HG03558 (cell line): ENCODE measurements at regions not wholly inside any gene's neighbourhood (a gene's known extent, or its start where the extent isn't known, plus 50 kb on each side); places are given as distances from the start of the nearest gene placed in this dataset.

Experiments used
- ATAC-seq: cut with Tn5 transposase; IDR thresholded peaks from one replicate; pipeline ENCODE4 v1.9.1; 2021; ENCODE audit warnings: moderate number of reproducible peaks; ENCODE audit not compliant: unreplicated experiment; ENCODE audit errors: extremely low read depth

DNA sequence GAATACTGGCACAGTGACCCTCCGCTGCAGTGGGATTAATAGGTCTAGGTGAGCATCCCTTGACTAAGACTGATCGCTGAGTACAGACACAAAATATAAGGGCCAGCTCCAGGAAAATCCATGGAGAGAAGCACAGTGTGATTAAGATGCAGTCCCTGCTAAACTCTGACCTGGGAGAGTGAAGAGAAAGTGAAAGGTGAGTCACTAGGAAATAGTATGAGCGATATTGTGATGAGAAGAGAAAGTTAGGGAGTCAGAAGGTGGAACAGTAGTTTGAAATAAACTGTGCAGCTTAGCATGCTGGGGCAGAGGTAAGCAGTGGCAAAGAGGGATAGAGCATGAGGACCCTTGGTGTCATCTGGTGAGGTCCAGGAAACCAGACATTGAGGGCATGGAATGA is 278.6 kb upstream of the MAP3K7 start:
- ATAC-seq = no peak

DNA sequence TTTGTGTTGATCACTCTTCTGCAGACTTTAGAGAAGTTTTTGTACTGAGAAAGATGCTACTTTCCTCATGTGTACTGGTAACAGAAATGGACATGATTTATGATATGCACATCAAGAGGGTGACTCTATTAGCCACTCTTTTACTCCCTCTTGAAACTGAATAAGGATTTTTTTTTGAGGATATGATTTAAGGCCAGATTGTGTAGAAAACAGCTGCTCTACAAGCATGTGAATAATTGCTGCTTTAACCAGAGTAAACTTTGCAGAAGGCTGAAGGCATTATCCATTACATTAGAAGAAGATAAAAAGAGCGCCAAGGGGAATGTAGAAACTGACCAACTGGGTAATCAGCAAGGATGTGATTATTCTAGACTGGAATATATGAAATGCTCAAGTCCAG is 276.2 kb upstream of the MAP3K7 start:
- ATAC-seq = no peak

DNA sequence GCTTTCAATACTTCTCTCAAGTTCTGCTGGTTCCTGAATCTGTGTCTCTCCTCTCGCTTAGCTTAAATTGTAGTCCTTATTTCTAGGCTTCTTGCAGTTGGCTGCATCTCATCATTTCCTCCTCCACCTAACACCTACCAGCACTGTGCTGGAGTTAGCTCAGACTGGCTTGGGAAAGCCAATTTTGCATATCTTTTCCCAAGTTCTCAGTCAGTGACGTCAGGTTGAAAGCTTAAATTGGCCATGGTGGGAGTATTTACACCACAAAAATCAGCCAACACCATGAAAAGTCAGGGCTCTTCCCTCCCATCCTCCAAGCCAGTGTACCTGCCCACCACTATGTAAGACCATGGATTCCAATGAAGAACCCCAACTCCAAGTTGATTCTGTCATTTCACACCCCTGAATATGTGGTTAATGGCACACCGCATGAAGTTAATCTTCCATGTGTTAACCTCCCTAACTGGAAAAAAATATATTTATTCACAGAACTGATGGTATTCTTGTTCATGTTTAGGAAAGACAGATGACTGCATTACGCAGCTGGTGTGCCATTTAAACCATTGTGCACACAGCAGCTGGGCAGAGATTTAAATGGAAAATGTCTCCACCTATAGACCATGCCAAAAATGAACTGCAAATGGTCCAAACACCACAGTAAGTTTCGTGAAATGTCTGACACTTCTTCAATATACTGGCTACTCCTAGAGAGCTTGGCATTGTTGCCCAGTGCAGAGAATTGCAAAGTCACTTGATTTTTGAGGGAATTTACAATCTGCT is 274.1 kb upstream of the MAP3K7 start:
- no peak for ATAC-seq

DNA sequence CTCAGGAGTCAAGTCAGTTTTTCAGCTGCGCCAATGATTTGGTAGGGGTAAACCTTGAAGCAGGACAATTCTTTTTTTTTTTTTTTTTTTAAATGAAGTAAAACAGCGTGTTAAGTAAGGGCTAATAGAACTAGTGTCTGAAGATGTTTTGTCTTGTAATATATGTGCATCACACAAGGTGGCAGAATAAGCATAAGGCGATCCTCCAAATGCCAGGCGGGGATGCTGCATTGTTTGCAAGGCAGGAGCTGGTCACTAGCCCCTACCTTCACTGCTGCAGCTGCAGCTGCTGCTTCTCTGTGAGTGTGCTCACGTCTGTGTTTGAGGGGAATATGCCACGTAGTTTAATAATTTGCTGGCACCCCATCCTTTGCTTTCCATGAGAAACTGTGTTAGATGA is 272.7 kb upstream of the MAP3K7 start:
- ATAC-seq = no peak

DNA sequence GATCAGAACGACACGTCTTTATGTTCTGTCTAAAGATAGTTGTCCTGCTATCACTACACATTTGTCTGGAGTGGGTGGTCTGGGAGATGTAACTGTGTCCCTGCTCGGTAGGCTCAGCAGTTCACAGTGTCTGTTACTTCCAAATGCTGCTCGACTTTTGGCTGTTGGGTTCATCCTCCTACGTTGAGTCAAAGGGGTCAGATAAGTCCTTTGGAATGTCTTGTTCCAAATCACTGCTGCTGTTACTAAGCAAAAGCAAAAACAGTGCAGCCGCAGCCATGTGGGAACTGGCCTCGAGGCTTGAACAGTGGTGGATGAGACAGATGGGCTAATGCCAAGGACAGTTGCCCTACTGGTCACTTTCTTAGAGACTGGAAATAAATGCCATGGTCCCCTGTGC is 272.2 kb upstream of the MAP3K7 start:
- ATAC-seq = no peak

- ATAC-seq = no peak
Measured at GRCh38 chr6:90849686-90850085, 262.8 kb upstream of the MAP3K7 start.

DNA sequence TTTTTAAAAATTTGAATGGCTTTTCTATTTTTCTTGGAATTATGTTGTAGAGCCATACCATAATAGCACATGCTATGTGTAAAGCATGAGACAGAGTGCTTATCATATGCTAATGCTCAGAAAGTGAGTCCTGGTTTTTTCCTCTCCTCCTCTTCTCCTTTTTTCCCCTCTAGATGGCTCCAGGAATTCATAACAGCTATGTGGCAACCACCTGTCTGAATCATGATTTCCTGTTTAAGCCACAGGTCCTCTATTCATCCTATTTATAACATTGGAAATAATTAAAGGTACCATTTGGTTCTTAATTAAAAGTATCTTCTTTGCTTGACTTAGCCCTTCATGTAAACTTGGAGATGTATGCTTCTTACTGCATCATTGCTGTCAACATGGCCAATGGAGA is 260.0 kb upstream of the MAP3K7 start:
- ATAC-seq = no peak

DNA sequence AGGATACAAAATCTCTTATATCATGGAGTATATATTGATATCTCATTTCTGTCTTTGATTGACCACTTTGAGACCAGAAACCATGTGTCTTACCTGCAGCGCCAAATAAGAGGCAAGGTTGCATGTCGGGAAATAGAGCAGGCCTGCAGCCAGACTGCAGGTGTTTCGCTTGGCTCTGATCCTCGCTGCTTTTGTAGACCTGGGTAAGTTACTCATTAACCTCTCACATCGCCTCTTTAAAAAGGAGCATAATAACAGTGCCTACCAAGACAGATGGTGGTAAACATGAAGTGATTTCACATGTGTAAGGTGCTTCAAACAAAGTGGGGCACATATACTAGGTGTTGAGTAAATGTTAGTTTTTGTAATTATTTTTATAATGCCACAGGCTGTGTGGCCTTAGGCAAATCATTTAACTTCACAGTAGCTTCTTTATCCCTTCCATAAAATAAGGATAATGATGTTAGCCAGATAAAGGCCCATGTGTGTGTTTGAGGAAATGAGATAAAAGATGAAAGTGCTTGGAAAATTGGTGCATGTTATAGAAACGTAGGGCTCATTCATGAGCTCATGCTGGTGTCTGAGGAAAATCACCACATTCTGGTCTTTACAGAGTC is 248.8 kb upstream of the MAP3K7 start:
- ATAC-seq = no peak

DNA sequence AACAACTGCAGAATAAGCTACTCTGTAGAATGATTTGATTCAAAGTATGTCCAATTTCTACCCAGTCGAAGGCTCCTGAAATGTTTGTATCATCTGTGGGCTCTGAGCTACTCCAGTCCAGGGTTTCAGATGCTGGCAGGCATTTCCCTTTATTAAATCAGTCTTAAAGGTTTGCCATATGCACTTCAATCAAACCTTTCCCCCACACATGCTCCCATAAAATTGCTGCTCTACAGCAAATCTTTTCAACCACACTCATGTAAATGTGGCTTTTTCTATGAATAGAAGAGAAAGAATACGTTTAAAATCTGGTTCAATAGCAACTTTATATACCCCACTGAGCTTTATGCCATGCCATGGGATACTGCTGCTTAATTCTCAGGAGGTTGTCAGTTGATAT is 242.4 kb upstream of the MAP3K7 start:
- no peak for ATAC-seq

DNA sequence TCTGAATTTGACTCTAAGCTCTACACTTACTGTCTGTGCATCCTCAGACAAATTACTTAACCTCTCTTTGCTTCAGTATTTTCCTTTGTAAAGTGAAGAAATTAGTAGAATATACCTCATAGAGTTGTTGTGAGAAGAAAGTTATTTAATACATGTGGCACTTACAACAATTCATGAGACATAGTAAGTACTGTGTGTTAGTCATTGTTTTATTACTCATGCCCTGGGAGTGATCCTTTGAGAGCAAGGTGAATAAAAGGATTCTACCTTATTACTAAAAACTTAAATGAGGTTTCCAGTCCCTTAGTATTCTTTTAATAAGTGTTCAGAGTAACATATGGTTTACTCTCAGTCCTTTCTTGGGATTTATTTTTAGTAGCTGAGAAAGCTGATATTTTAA is 233.6 kb upstream of the MAP3K7 start:
- no peak for ATAC-seq

DNA sequence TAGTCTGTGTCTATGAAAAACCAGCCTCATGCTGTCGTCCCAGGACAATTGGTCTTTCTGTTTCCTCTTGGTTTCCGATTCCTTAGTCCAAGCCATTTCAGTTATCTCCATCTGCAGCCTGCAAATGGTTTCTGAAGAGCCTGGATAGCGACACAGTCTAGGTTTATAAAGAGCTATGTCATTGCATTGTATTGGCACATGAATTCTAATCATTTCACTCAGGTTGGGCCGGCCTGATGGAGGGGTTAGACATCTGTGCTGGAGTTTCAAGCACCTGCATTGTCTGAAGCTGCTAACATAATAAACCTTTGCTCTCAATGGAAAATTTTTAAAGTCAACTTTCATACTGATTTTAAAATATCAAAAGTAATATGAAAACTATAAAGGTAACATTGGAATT is 232.6 kb upstream of the MAP3K7 start:
- ATAC-seq = no peak

- no peak for ATAC-seq
Measured at GRCh38 chr6:90818163-90818562, 231.3 kb upstream of the MAP3K7 start.

- no peak for ATAC-seq
Measured at GRCh38 chr6:90816764-90817163, 229.9 kb upstream of the MAP3K7 start.

DNA sequence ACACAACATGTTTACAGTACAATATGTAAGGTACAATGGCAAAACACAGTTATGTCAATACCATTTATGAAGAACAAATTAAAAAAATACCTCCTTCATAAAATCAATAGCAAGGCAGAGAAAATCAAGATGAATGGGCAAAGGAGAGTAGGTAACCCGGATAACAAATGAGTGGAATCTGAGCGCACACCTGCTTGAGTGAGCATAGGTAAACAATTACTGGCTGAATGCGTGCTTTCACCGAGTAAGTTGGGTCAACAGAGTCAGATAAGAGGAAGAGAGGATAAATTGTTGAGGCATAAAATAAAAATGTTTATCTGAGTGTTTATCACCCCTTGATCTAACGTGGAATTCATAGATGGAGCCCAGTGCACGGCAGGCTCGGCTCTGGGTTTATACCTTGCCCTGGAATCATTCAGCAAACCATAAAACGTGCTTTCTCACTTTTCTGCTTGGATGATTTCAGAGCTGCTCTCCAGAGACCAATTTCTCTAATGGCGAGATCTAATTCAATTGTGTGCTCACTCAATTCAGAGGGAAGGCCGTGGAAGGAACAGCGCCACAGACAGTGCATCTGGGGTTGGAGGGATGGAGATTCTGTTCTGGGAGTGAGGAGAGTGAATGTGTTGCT is 224.8 kb upstream of the MAP3K7 start:
- ATAC-seq = no peak

GRCh38 chr6:90809035-90809434 is 222.2 kb upstream of the MAP3K7 start:
- no peak for ATAC-seq

DNA sequence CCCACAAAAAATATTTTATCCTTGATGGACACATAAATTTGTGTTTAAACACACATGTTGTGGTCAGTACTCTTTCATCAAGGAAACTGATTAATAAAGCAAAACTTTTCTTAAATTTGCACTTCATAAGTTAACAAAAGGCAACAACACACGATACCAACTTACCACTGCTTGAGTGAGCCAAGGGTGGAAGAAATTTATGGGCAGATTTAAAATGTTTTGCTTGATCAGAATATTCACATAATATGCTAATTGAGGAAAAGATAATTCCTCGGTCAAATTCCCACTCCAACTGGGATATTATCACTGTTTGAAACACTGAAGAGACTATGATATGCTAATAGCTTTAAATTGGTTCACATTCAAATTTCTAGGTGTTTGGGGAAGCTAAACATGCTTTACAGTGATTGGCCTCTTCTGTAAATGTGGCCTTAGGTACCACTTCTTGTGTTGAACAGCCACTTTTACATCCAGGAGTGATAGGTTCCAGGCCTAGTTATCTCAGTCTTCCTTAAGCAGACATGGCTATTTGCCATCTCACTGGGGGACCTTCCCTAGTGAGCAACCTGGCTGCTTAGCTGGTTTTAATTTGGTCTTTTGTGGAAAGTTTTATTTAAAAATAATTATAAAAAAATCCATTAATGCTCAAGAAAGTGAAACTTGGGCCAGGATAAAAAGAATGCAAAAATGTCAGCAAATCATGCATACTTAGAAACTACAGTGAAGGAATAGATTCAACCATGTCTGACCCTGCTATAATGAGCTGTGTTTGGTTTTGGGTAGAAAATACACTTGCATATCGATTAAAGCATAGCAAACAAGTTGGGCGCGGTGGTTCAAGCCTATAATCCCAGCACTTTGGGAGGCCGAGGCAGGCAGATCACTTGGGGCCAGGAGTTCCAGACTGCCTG is 221.2 kb upstream of the MAP3K7 start:
- ATAC-seq = no peak

DNA sequence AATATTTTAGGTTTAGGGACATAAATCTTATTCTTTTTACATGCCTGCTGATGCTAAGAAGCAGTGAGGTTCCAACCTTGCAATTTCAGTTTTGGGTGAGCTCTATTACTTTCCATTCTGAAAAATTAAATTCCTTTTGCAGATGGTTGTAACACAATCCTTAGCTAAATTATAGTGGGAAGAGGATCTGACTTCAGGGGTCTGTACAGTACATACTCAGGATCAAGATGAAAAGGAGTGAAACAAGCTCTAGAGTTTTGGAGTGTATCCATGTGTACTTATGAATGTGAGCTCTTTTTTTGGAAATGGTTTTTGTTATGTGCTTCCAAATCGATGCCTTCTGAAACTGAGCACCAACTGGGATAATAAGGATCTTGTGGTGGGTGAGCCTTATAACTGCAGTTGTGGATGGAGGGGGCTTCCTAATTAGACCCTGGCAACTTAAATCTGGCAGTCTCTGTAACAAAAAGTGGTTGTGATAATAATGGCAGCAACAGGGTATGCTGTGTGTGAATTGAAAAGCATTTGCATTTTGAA is 218.8 kb upstream of the MAP3K7 start:
- ATAC-seq = no peak

DNA sequence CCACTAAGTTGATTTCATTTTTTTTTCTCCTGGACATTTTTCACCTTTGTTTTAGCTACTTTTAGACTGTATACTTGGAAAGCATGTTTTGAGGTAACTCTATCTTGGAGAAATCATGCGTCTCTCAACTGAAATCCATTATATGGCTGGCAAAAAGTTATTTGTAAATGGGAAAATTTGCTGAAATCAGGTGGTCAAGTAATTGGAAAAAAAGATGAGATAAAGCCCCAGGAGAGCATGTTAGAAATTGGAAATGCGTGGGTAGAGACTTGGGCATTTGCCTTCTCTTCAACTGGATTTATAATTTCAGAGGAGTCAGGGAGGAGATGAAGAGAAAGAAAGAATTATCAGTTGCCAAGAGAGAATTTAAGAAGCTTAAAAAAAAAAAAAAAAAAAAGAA is 217.1 kb upstream of the MAP3K7 start:
- ATAC-seq = no peak

DNA sequence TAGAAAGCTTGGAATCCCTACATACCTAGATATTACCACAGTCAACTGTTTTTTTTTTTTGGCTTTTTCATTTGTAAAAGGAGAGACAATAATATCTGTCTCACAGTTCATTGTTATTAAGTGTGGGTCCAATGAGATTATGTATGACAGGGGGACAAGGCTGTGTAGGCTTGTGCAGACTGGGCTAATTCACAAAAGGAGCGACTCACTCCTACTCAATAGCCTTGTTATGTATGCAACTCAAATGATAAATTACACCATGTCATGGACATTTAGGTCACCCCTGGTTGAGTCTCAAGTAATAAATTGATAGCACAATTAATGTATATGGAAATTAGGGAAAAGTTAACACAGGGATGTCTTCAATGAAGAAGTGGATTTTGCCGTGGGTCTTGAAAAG is 208.2 kb upstream of the MAP3K7 start:
- ATAC-seq = no peak

GRCh38 chr6:90793771-90794170 is 206.9 kb upstream of the MAP3K7 start:
- ATAC-seq = no peak
